Gastroesophageal sphincter (tissue), 3 donors: ENCODE measurements at regions not wholly inside any gene's neighbourhood (a gene's known extent, or its start where the extent isn't known, plus 50 kb on each side); places are given as distances from the start of the nearest gene placed in this dataset.

Experiments
- CTCF ChIP-seq, 4 experiments: fragments of 200-600 bp in 2 of 4; fragments of 450-650 bp in 2 of 4; sonication (generic) in 1 of 4; IDR thresholded peaks; one replicate each; pipeline ENCODE4 v1.5.1; 2017 to 2019; ENCODE audit warnings: antibody characterized with exemption in 4 of 4, mild to moderate bottlenecking in 2 of 4, moderate library complexity in 2 of 4
- EP300 ChIP-seq: sonication (generic); formaldehyde crosslinking; IDR thresholded peaks from one replicate; pipeline ENCODE4 v1.6.1; 2017; ENCODE audit warnings: antibody characterized with exemption, mild to moderate bottlenecking
- POLR2A ChIP-seq, 2 donors: fragments of 450-650 bp; IDR thresholded peaks; one replicate each; pipeline ENCODE4 v1.6.1; 2017; ENCODE audit warnings: antibody characterized with exemption in 2 of 2, mild to moderate bottlenecking in 2 of 2, moderate library complexity in 1 of 2

- TF ChIP-seq EP300 = no peak
- no peak for TF ChIP-seq CTCF (IDR thresholded peaks at IDR 0.05)
- no peak for TF ChIP-seq POLR2A (IDR thresholded peaks at IDR 0.05)
Measured at GRCh38 chr4:29082684-29083083, 1637.5 kb upstream of the PCDH7 start.
